Activated B cell treated with CpG ODN at 0.5 μM for 24 hours (primary cell): ENCODE measurements at regions not wholly inside any gene's neighbourhood (a gene's known extent, or its start where the extent isn't known, plus 50 kb on each side); places are given as distances from the start of the nearest gene placed in this dataset.
"Not testable (repeated sequence)": the region's sequence is repeated elsewhere in the genome, so short reads cannot be mapped to it uniquely, and the experiment has no call there.

Source experiments
- ATAC-seq: fragments of 200-7000 bp; cut with Tn5 transposase; one replicate; pipeline ENCODE4 v1.10.0; 2021; ENCODE audit warnings: low read depth, mild to moderate bottlenecking, moderate library complexity
- CTCF ChIA-PET: fragments of 350-600 bp; sonication (Branson Sonifier 250); formaldehyde crosslinking; loops from one replicate; lab custom pipeline; 2021; ENCODE audit warnings: antibody characterized with exemption; lab: Charles Lee
- POLR2A ChIA-PET: fragments of 350-600 bp; sonication (Branson Sonifier 250); formaldehyde crosslinking; loops from one replicate; lab custom pipeline; 2021; ENCODE audit warnings: antibody characterized with exemption; lab: Charles Lee
- DNase-seq: peaks from one replicate; pipeline ENCODE4 v3.0.0; 2022
- H3K27ac Mint-ChIP-seq: one replicate; pipeline ENCODE4 v1.8.0; 2020; ENCODE audit warnings: mixed read lengths
- H3K27me3 Mint-ChIP-seq: one replicate; pipeline ENCODE4 v1.8.0; 2021; ENCODE audit warnings: mixed read lengths
- H3K36me3 Mint-ChIP-seq: one replicate; pipeline ENCODE4 v1.8.0; 2021; ENCODE audit warnings: low read depth, mixed read lengths
- H3K4me1 Mint-ChIP-seq: one replicate; pipeline ENCODE4 v1.8.0; 2021; ENCODE audit warnings: mixed read lengths
- H3K4me3 Mint-ChIP-seq: one replicate; pipeline ENCODE4 v1.8.0; 2020; ENCODE audit warnings: mild to moderate bottlenecking, mixed read lengths
- H3K9me3 Mint-ChIP-seq: one replicate; pipeline ENCODE4 v1.8.0; 2020; ENCODE audit warnings: mixed read lengths
- CTCF ChIP-seq: fragments of 200-600 bp; IDR thresholded peaks from one replicate; pipeline ENCODE4 v1.8.0; 2022; ENCODE audit warnings: antibody characterized with exemption, mild to moderate bottlenecking
- intact Hi-C: fragments of 100-400 bp; cut with micrococcal nuclease; formaldehyde crosslinking; loops from one replicate; pipeline ENCODE4 v1.15.1; 2024

GRCh38 chr9:82894961-82895821 lies 167.8 kb downstream of the RASEF start:
- H3K4me3 Mint-ChIP-seq: no peak overlapping the region
- ChIA-PET POLR2A (no interaction called here), CTCF (no interaction called here)
- H3K27me3 Mint-ChIP-seq: no peaks in the 10 kb centered on the region
- no peak for ATAC-seq
- no peak overlapping the region for H3K27ac Mint-ChIP-seq
- no peaks in the 10 kb centered on the region for H3K9me3 Mint-ChIP-seq
- intact Hi-C loops: no loop called here
- H3K36me3 Mint-ChIP-seq: no peaks in the 10 kb centered on the region
- no peak for DNase-seq
- no peak for TF ChIP-seq CTCF
- no peaks in the 10 kb centered on the region for H3K4me1 Mint-ChIP-seq

- Mint-ChIP-seq H3K36me3 (no peaks in the 10 kb centered on the region), H3K9me3 (no peaks in the 10 kb centered on the region), H3K4me1 (no peaks in the 10 kb centered on the region), H3K27me3 (no peaks in the 10 kb centered on the region), H3K27ac (no peak overlapping the region), H3K4me3 (no peak overlapping the region)
- ChIA-PET CTCF (no interaction called here), POLR2A (no interaction called here)
- ATAC-seq (no peak), DNase-seq (no peak)
- intact Hi-C loops: no loop called here
- no peak for TF ChIP-seq CTCF
These were observed 167.2 kb downstream of the RASEF start for GRCh38 chr9:82895822-82896110.

- Mint-ChIP-seq H3K36me3 (no peaks in the 10 kb centered on the region), H3K27ac (no peak overlapping the region), H3K27me3 (no peaks in the 10 kb centered on the region), H3K4me1 (no peaks in the 10 kb centered on the region), H3K9me3 (no peaks in the 10 kb centered on the region), H3K4me3 (no peak overlapping the region)
- POLR2A ChIA-PET: no interaction called here
- DNase-seq (no peak), ATAC-seq (no peak)
- CTCF ChIA-PET: no interaction called here
- intact Hi-C loops: no loop called here
- no peak for TF ChIP-seq CTCF
These were observed 159.4 kb downstream of the RASEF start for GRCh38 chr9:82903503-82903902.

- Mint-ChIP-seq H3K27me3 (no peaks in the 10 kb centered on the region), H3K9me3 (peaks cover 16% of the 10 kb centered on the region), H3K36me3 (no peaks in the 10 kb centered on the region), H3K27ac (no peak overlapping the region), H3K4me3 (no peak overlapping the region), H3K4me1 (no peaks in the 10 kb centered on the region)
- no peak for ATAC-seq
- ChIA-PET POLR2A (no interaction called here), CTCF (no interaction called here)
- intact Hi-C loops: no loop called here
- no peak for TF ChIP-seq CTCF
- no peak for DNase-seq
These were observed 150.9 kb downstream of the RASEF start for GRCh38 chr9:82911996-82912395.

- intact Hi-C loops: no loop called here
- no peak for TF ChIP-seq CTCF
- POLR2A ChIA-PET: no interaction called here
These were observed 150.3 kb downstream of the RASEF start for GRCh38 chr9:82912645-82913044.

GRCh38 chr9:82916238-82916637 lies 146.7 kb downstream of the RASEF start:
- H3K27ac Mint-ChIP-seq, POLR2A ChIA-PET, H3K4me3 Mint-ChIP-seq, H3K4me1 Mint-ChIP-seq, H3K27me3 Mint-ChIP-seq, intact Hi-C loops, ATAC-seq, CTCF ChIA-PET, DNase-seq, H3K36me3 Mint-ChIP-seq: not testable (repeated sequence)
- H3K9me3 Mint-ChIP-seq: peaks cover 18% of the 10 kb centered on the region

More at GRCh38 chr9:82912645-82913044, 150.3 kb downstream of the RASEF start:
- no peak overlapping the region for H3K27ac Mint-ChIP-seq
- no peaks in the 10 kb centered on the region for H3K27me3 Mint-ChIP-seq
- H3K4me3 Mint-ChIP-seq: no peak overlapping the region
- no peaks in the 10 kb centered on the region for H3K4me1 Mint-ChIP-seq
- H3K9me3 Mint-ChIP-seq: peaks cover 18% of the 10 kb centered on the region
- H3K36me3 Mint-ChIP-seq: no peaks in the 10 kb centered on the region
- ATAC-seq (no peak), DNase-seq (no peak)
- CTCF ChIA-PET: no interaction called here
